MM.1S (cell line): ENCODE measurements at regions not wholly inside any gene's neighbourhood (a gene's known extent, or its start where the extent isn't known, plus 50 kb on each side); places are given as distances from the start of the nearest gene placed in this dataset.

ENCODE experiments used
- DNase-seq: peaks from one replicate; pipeline ENCODE4 v3.0.0-alpha.2; 2015
- H2AFZ ChIP-seq: fragments of 300-600 bp; sonication (generic); 2 replicates; pipeline ENCODE4 v1.6.0; 2016; ENCODE audit warnings: antibody characterized with exemption, low read length
- H3F3A ChIP-seq: fragments of 300-600 bp; sonication (generic); 2 replicates; pipeline ENCODE4 v1.6.1; 2016; ENCODE audit warnings: mild to moderate bottlenecking, antibody characterized with exemption, low read length, moderate library complexity, mixed read lengths; ENCODE audit not compliant: insufficient read depth
- H3K27ac ChIP-seq: fragments of 300-600 bp; sonication (generic); 2 replicates; pipeline ENCODE4 v1.5.1; 2016; ENCODE audit warnings: mild to moderate bottlenecking, low read length
- H3K27me3 ChIP-seq: fragments of 300-600 bp; sonication (generic); replicated peaks from 2 replicates; pipeline ENCODE4 v1.6.0; 2016; ENCODE audit warnings: low read length; ENCODE audit not compliant: insufficient read depth
- H3K36me3 ChIP-seq: fragments of 300-600 bp; sonication (generic); replicated peaks from 2 replicates; pipeline ENCODE4 v1.6.1; 2016; ENCODE audit warnings: mild to moderate bottlenecking, low read length, mixed read lengths; ENCODE audit not compliant: insufficient read depth
- H3K4me1 ChIP-seq: fragments of 300-600 bp; sonication (generic); 2 replicates; pipeline ENCODE4 v1.6.1; 2016; ENCODE audit warnings: low read length, mixed read lengths
- H3K4me2 ChIP-seq: fragments of 300-600 bp; sonication (generic); 2 replicates; pipeline ENCODE4 v1.6.0; 2016; ENCODE audit warnings: low read depth, low read length
- H3K4me3 ChIP-seq: fragments of 300-600 bp; sonication (generic); 2 replicates; pipeline ENCODE4 v1.5.1; 2016; ENCODE audit warnings: low read length, mixed read lengths
- H3K79me2 ChIP-seq: fragments of 300-600 bp; sonication (generic); 2 replicates; pipeline ENCODE4 v1.6.1; 2016; ENCODE audit warnings: mixed run types, low read length, mixed read lengths
- H3K9ac ChIP-seq: fragments of 300-600 bp; sonication (generic); 2 replicates; pipeline ENCODE4 v1.6.1; 2016; ENCODE audit warnings: low read length, mixed read lengths
- H3K9me2 ChIP-seq: fragments of 300-600 bp; sonication (generic); replicated peaks from 2 replicates; pipeline ENCODE4 v1.6.1; 2016; ENCODE audit warnings: mild to moderate bottlenecking, low read length, mixed read lengths; ENCODE audit not compliant: insufficient read depth
- H3K9me3 ChIP-seq: fragments of 300-600 bp; sonication (generic); replicated peaks from 2 replicates; pipeline ENCODE4 v1.6.1; 2016; ENCODE audit warnings: mild to moderate bottlenecking, low read length, mixed read lengths; ENCODE audit not compliant: insufficient read depth
- H4K20me1 ChIP-seq: fragments of 300-600 bp; sonication (generic); 2 replicates; pipeline ENCODE4 v1.6.1; 2016; ENCODE audit warnings: mild to moderate bottlenecking, low read length, moderate library complexity, mixed read lengths; ENCODE audit not compliant: insufficient read depth
- EZH2 ChIP-seq: fragments of 300-600 bp; sonication (generic); optimal IDR thresholded peaks from 2 replicates; pipeline ENCODE3; 2017; ENCODE audit warnings: low read depth, mild to moderate bottlenecking, antibody characterized with exemption, low read length, mixed read lengths
- EZH2phosphoT487 ChIP-seq: fragments of 300-600 bp; sonication (generic); IDR thresholded peaks from 2 replicates; pipeline ENCODE4 v1.6.1; 2018; ENCODE audit warnings: antibody characterized with exemption, low read length
- TF ChIP-seq, protein P1 (sequence below): fragments of 300-600 bp; sonication (generic); IDR thresholded peaks from 2 replicates; pipeline ENCODE4 v1.5.1; 2016; ENCODE audit warnings: antibody characterized with exemption, low read length, mixed read lengths

DNA sequence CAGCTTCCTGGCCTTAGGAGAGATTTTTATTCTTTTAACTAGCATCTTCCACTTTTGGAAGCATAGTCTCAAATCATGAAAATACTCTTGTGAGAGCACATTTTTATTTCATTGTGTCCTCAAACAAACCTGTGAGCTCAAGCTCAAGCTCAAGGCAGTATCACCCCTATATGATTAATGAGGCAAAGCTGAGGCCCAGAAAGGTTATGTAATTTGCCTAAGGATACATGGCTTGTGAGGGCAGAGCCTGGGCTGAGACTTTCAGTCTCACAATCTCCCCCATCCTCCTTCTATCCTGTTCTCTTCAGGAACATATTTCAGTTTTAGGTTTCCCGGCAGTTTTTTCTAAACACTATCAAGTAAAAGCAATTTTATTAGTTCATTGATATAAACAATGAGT lies 359.5 kb downstream of the PTEN start:
- H3F3A ChIP-seq = no peaks in the 10 kb centered on the region
- H3K4me1 ChIP-seq = no peaks in the 10 kb centered on the region
- no peaks in the 10 kb centered on the region for H3K9me2 ChIP-seq
- no peaks in the 10 kb centered on the region for H3K36me3 ChIP-seq
- no peak overlapping the region for H3K27ac ChIP-seq
- H4K20me1 ChIP-seq = no peaks in the 10 kb centered on the region
- H3K4me3 ChIP-seq = no peak overlapping the region
- H3K27me3 ChIP-seq = no peaks in the 10 kb centered on the region
- H3K9ac ChIP-seq = no peak overlapping the region
- DNase-seq = no peak
- H3K9me3 ChIP-seq = no peaks in the 10 kb centered on the region
- TF ChIP-seq, protein P1, sequence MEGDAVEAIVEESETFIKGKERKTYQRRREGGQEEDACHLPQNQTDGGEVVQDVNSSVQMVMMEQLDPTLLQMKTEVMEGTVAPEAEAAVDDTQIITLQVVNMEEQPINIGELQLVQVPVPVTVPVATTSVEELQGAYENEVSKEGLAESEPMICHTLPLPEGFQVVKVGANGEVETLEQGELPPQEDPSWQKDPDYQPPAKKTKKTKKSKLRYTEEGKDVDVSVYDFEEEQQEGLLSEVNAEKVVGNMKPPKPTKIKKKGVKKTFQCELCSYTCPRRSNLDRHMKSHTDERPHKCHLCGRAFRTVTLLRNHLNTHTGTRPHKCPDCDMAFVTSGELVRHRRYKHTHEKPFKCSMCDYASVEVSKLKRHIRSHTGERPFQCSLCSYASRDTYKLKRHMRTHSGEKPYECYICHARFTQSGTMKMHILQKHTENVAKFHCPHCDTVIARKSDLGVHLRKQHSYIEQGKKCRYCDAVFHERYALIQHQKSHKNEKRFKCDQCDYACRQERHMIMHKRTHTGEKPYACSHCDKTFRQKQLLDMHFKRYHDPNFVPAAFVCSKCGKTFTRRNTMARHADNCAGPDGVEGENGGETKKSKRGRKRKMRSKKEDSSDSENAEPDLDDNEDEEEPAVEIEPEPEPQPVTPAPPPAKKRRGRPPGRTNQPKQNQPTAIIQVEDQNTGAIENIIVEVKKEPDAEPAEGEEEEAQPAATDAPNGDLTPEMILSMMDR = no peak
- TF ChIP-seq EZH2phosphoT487 = no peak
- no peak for TF ChIP-seq EZH2
- no peaks in the 10 kb centered on the region for H3K79me2 ChIP-seq
- H3K4me2 ChIP-seq = no peak overlapping the region
- no peak overlapping the region for H2AFZ ChIP-seq
